ENCODE measurements at regions not wholly inside any gene's neighbourhood (a gene's known extent, or its start where the extent isn't known, plus 50 kb on each side); places are given as distances from the start of the nearest gene placed in this dataset.

GRCh38 chr5:84597904-84598303, 213.2 kb upstream of the EDIL3 start:
- no peak for TF ChIP-seq EZH2 (IDR thresholded peaks at IDR 0.05; ENCODE audit: borderline replicate concordance, low read depth, low read length, severe bottlenecking)
- TF ChIP-seq CTCF (IDR thresholded peaks at IDR 0.05; ENCODE audit: borderline replicate concordance, extremely low read depth, low read length, poor library complexity, severe bottlenecking): no peak
- no peaks in the 10 kb centered on the region for H3K9me3 ChIP-seq (ENCODE audit: insufficient read depth, low read length, severe bottlenecking)
- no peak overlapping the region for H3K9ac ChIP-seq (ENCODE audit: low read depth, low read length)
- no peaks in the 10 kb centered on the region for H4K20me1 ChIP-seq (ENCODE audit: insufficient read depth, low read length)
- no peaks in the 10 kb centered on the region for H3K4me1 ChIP-seq (ENCODE audit: insufficient read depth, low read length)
- H3K36me3 ChIP-seq (ENCODE audit: insufficient read depth, low read length): no peaks in the 10 kb centered on the region
- H3K4me3 ChIP-seq (ENCODE audit: low read depth in 1 of 2, low read length in 2 of 2): no peak overlapping the region
- no peak overlapping the region for H2AFZ ChIP-seq (ENCODE audit: low read depth, low read length)
- no peaks in the 10 kb centered on the region for H3K27me3 ChIP-seq (ENCODE audit: insufficient read depth, low read length, poor library complexity)
- H3K27ac ChIP-seq (ENCODE audit: low read length): no peak overlapping the region
- ATAC-seq (ENCODE audit: insufficient read depth, low read depth) (no peak), DNase-seq (no peak)
- H3K4me2 ChIP-seq (ENCODE audit: insufficient read depth, low read length): no peak overlapping the region
- H3K79me2 ChIP-seq (ENCODE audit: insufficient read depth, low read length): no peaks in the 10 kb centered on the region

- Histone ChIP-seq H3K36me3 (ENCODE audit: insufficient read depth, low read length) (no peaks in the 10 kb centered on the region), H3K4me3 (ENCODE audit: low read depth in 1 of 2, low read length in 2 of 2) (no peak overlapping the region), H3K79me2 (ENCODE audit: insufficient read depth, low read length) (no peaks in the 10 kb centered on the region), H4K20me1 (ENCODE audit: insufficient read depth, low read length) (no peaks in the 10 kb centered on the region), H3K9me3 (ENCODE audit: insufficient read depth, low read length, severe bottlenecking) (no peaks in the 10 kb centered on the region), H3K9ac (ENCODE audit: low read depth, low read length) (no peak overlapping the region), H2AFZ (ENCODE audit: low read depth, low read length) (no peak overlapping the region), H3K27ac (ENCODE audit: low read length) (no peak overlapping the region), H3K4me2 (ENCODE audit: insufficient read depth, low read length) (no peak overlapping the region), H3K27me3 (ENCODE audit: insufficient read depth, low read length, poor library complexity) (no peaks in the 10 kb centered on the region), H3K4me1 (ENCODE audit: insufficient read depth, low read length) (no peaks in the 10 kb centered on the region)
- no peak for ATAC-seq (ENCODE audit: insufficient read depth, low read depth)
- no peak for DNase-seq
- TF ChIP-seq EZH2 (IDR thresholded peaks at IDR 0.05; ENCODE audit: borderline replicate concordance, low read depth, low read length, severe bottlenecking) (no peak), CTCF (IDR thresholded peaks at IDR 0.05; ENCODE audit: borderline replicate concordance, extremely low read depth, low read length, poor library complexity, severe bottlenecking) (no peak)
These were observed 205.9 kb upstream of the EDIL3 start for GRCh38 chr5:84590629-84591028.

GRCh38 chr5:84589926-84590325, 205.2 kb upstream of the EDIL3 start:
- TF ChIP-seq EZH2 (IDR thresholded peaks at IDR 0.05; ENCODE audit: borderline replicate concordance, low read depth, low read length, severe bottlenecking): no peak
- TF ChIP-seq CTCF (IDR thresholded peaks at IDR 0.05; ENCODE audit: borderline replicate concordance, extremely low read depth, low read length, poor library complexity, severe bottlenecking): no peak
- Histone ChIP-seq H3K36me3 (ENCODE audit: insufficient read depth, low read length) (no peaks in the 10 kb centered on the region), H3K79me2 (ENCODE audit: insufficient read depth, low read length) (no peaks in the 10 kb centered on the region), H2AFZ (ENCODE audit: low read depth, low read length) (no peak overlapping the region), H3K27me3 (ENCODE audit: insufficient read depth, low read length, poor library complexity) (no peaks in the 10 kb centered on the region), H3K9me3 (ENCODE audit: insufficient read depth, low read length, severe bottlenecking) (no peaks in the 10 kb centered on the region), H3K4me2 (ENCODE audit: insufficient read depth, low read length) (no peak overlapping the region), H3K9ac (ENCODE audit: low read depth, low read length) (no peak overlapping the region), H3K27ac (ENCODE audit: low read length) (no peak overlapping the region), H3K4me1 (ENCODE audit: insufficient read depth, low read length) (no peaks in the 10 kb centered on the region), H4K20me1 (ENCODE audit: insufficient read depth, low read length) (no peaks in the 10 kb centered on the region), H3K4me3 (ENCODE audit: low read depth in 1 of 2, low read length in 2 of 2) (no peak overlapping the region)
- ATAC-seq (ENCODE audit: insufficient read depth, low read depth) (no peak), DNase-seq (no peak)

- TF ChIP-seq EZH2 (IDR thresholded peaks at IDR 0.05; ENCODE audit: borderline replicate concordance, low read depth, low read length, severe bottlenecking) (no peak), CTCF (IDR thresholded peaks at IDR 0.05; ENCODE audit: borderline replicate concordance, extremely low read depth, low read length, poor library complexity, severe bottlenecking) (no peak)
- H2AFZ ChIP-seq (ENCODE audit: low read depth, low read length): no peak overlapping the region
- H3K9ac ChIP-seq (ENCODE audit: low read depth, low read length): no peak overlapping the region
- H3K27ac ChIP-seq (ENCODE audit: low read length): no peak overlapping the region
- DNase-seq (no peak), ATAC-seq (ENCODE audit: insufficient read depth, low read depth) (no peak)
- H3K4me3 ChIP-seq (ENCODE audit: low read depth in 1 of 2, low read length in 2 of 2): no peak overlapping the region
- H3K79me2 ChIP-seq (ENCODE audit: insufficient read depth, low read length): no peaks in the 10 kb centered on the region
- no peaks in the 10 kb centered on the region for H3K4me1 ChIP-seq (ENCODE audit: insufficient read depth, low read length)
- no peak overlapping the region for H3K4me2 ChIP-seq (ENCODE audit: insufficient read depth, low read length)
- no peaks in the 10 kb centered on the region for H3K36me3 ChIP-seq (ENCODE audit: insufficient read depth, low read length)
- no peaks in the 10 kb centered on the region for H3K9me3 ChIP-seq (ENCODE audit: insufficient read depth, low read length, severe bottlenecking)
- H4K20me1 ChIP-seq (ENCODE audit: insufficient read depth, low read length): no peaks in the 10 kb centered on the region
- no peaks in the 10 kb centered on the region for H3K27me3 ChIP-seq (ENCODE audit: insufficient read depth, low read length, poor library complexity)
These were observed 200.5 kb upstream of the EDIL3 start for GRCh38 chr5:84585218-84585617.

All from DND-41 (cell line).